ENCODE measurements at regions not wholly inside any gene's neighbourhood (a gene's known extent, or its start where the extent isn't known, plus 50 kb on each side); places are given as distances from the start of the nearest gene placed in this dataset.
A peak's percentile ranks its signal among the peaks of the same experiment; 100 is the strongest.
"Not testable (repeated sequence)": the region's sequence is repeated elsewhere in the genome, so short reads cannot be mapped to it uniquely, and the experiment has no call there.

DNA sequence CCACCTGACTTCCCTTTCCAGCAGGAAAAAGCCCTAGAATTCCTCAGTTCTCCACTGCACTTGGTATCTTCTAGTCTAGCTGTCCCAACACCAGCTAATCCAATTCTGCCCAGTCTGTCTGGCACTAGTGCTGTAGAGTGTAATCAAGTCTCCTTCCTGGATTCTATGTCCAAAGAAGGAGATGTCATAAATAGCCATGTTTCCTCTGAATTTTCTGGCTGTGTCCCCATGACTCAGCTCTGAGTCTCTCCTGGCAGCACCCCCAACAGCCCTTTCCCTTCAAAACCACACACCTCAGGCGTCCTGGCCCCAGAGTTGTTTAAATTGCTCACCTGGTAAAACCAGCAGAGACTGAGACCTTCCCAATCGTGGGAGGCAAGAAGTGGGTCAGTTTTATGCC is 197.2 kb downstream of the GRXCR1 start:
- no peak for DNase-seq (ENCODE audit: low read depth)

DNA sequence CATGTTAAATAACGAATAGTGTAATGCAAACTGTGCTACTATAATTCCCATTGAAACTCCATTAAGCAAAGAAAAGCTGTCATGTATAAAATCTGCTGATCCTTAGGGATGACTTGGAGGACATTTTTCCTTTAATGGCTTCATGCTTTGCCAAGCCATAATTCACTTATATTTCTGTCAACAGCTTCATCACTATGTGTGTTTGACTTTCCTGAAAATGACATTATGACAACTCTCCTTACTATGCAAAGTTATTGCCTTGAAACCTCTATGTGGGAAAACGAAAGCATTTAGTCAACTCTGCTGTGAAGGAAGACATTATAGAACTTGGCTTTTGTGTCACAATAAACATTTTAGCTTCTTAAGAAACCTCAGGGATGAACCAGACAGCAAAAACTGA is 210.5 kb downstream of the GRXCR1 start:
- no peak for DNase-seq (ENCODE audit: low read depth)

DNA sequence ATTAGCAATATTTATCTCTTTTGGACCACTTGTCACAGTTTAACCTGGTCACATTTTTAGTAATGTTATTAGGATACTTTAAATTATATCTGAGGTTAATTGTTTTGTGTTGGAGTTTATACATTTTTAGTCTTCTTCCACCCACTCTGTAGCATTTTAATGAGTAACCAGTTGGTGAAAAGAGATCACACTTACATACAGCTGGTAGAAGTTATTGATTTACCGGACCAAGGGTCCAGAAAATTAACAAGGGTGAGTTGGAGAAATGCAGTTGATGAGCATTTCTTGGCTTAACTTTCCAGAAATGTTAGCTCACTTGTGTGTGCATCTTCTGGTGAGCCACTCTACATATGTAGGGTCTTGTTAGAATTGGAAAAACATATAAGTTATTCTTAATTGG is 219.6 kb downstream of the GRXCR1 start:
- no peak for DNase-seq (ENCODE audit: low read depth)

DNA sequence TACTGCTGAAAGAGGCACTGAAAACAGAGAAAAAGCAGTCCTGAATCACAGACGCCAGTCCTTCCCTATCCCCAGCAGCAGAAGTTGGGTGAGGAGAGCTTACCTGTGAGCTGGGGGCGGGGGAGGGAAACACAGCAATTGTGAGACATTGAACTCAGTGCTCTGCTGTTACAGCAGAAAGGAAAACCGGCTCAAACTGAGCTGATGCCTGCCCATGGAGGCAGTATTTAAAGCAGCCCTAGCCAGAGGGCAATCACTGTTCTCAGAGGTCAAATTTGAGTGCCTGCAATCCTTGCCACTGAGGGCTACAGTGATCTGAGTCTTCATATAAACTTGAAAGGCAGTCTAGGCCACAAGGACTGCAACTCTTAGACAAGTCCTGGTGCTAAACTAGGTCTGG is 220.7 kb downstream of the GRXCR1 start:
- no peak for DNase-seq (ENCODE audit: low read depth)

DNA sequence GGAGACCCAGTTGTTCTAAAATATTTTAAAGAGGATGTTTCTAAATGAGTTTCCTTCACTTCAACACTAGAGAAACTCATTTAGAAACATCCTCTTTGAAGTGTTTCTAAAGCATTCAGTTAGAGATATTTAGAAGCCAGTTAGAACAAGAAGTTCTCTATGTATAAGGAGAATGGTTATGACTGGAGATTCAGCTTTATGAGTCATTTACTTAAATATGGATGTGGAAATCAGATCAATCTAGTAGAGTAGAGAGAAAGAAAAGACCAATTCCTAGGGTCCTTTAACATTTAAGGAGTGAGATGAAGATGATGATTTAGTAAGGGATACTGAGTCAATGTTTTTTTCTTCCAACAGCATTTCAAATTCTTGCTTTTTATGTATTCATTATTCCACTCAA is 234.1 kb downstream of the GRXCR1 start:
- DNase-seq (ENCODE audit: low read depth): no peak

DNA sequence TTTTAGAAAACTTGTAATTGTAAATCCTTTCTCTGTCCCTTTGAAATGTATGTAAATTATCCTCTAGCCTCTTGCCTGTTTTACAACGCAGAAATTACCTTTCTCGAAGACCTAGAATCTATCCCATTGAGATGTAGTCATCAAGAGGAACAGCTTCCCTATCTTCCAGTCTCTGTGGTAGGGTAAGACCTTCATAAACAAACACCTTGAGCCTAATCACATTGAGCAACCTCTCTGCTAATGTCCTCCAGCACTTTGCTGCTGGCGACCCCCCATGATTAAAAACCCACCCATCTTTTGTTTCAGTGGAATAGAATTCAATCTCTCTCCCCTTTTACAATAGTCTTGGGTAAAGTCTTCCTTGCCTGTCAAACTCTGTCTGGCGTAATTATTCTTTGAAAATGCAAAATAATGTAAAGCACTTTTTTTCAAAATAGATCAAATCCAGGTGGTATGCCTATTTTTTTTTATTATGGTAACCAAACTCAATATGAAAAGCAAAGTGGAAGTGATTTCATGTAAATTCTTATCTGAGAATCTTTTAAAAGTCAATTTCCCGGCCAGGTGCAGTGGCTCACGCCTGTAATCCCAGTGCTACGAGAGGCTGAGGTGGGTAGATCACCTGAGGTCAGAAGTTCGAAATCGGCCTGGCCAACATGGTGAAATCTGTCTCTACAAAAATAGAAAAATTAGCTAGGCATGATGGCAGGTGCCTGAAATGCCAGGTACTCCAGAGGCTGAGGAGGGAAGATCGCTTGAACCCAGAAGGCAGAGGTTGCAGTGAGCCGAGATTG is 237.9 kb downstream of the GRXCR1 start:
- no peak for DNase-seq (ENCODE audit: low read depth)

DNA sequence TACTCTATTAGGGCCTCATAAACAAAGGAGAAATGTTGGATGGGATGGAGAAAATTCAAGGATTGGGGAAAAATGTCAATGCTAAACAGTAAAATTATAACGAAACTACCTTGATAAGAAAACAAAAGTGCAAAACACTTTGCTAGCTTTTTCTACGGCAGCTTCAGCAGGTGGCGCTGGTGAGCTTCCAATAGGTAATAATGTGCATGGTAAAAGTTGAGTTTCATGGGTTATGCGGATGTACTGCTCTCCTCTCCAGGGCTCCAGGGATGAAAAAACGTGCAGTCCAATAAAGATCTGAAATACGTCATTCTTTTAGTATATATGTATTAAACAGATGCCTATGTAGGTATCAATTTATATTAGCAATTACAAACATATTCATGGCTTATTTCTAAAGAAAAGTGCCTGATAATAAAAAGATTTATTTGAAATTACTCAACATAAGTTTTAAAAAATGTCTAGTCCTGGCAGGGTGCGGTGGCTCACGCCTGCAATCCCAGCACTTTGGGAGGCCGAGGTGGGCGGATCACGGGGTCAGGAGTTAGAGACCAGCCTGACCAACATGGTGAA is 239.6 kb downstream of the GRXCR1 start:
- peak; percentile 6 for DNase-seq (ENCODE audit: low read depth)

DNA sequence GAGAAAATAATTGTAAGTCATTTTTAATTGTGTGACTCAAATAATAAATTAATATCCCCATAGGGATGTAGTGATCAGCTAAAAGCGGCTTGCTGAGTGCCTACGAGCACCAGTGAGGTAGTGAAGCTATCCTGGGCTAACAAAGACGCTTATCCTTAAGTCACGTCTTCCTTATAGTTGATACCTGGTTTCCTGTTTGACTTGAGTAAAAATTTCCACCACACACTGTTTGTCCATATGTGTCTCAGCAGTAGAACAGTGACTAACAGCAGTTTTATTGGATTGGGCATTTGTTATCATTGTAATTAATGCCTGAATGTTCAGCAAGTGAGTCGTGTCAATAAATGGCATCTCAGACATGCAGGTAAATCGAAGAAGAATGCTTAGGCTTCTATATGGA is 241.1 kb downstream of the GRXCR1 start:
- DNase-seq (ENCODE audit: low read depth): no peak

DNA sequence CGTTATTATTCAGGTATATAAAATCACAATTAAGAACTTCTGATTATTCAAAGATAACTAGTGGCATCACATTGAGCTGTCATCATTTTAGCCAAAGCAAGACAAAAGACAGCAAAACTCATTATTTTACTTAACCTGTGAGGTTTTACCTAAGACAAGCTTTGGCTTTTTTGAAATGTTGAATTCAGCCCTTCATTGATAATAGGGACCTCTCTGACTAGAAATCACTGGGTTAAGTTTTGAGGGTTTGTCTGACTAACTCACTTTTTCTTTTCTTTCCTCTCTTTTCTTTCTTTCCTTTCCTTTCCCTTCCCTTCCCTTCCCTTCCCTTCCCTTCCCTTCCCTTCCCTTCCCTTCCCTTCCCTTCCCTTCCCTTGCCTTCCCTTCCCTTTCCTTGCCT is 244.2 kb downstream of the GRXCR1 start:
- DNase-seq (ENCODE audit: low read depth): no peak

DNA sequence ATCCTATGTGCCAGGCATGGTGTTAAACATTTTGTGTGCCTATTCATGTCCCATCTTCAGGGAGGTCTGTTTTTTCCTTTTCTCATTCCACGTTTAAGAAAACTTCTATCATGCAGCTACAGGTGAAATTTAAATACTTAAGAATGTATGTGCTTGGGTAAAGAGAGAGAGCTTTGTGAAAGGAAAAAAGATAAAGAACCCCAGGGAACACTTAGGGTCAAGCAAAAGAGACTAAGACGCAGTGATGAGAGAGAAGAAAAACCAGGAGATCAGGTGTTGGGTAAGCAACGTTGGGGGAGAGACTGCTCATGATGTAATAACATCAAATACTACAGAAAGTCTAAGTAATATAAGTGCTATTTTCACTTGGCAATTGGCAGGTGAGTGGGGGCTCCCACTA is 253.7 kb downstream of the GRXCR1 start:
- DNase-seq (ENCODE audit: low read depth): no peak

DNA sequence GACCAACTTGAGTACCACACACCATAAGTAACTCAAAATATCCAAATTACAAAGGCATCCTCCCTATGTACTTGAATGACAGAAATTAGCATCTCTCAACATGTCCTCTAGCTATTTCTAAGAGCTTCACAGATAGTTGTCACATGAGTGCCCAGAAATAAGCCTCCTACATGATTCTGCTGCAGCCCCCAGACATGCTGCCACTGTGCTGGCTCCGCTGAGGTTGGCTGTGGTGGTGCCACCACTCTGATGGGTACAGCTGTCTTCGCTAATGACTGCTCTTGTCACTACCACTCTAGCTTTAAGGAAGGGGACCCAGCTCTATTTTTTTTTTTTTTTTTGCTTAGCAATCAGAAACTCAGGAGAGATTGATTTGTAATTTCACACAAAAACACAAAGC is 256.0 kb downstream of the GRXCR1 start:
- no peak for DNase-seq (ENCODE audit: low read depth)

DNA sequence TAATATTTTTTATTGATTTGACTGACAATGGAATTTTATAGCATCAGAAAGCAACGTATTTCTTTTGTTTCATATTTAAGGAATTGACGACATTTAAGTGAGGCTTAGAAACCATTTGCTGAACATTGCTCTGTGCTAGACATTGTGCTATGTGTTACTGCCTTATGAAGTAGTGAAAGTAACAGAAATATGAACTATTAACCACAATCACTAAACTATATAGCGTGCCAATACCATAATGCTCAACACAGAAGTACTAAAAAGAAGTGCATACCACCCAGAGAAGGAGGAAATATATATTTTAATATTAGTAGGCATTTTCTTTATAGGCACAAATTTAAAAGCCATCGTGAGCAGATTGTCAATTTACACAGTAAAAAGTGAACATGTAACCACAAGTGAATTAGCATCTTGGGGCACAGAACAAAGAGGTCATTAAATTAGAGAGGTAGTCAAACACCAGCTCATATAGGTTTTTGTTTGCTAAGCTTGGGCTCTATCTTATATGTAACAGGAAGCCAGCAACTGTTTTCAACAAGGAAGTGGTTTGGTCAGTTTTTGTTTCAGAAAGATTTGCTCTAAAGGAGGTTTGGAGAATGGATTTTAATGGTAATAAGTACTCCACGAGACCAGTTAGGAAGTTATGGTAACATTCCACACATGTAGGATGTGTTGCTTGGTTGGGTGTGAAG is 270.7 kb downstream of the GRXCR1 start:
- DNase-seq (ENCODE audit: low read depth): no peak

DNA sequence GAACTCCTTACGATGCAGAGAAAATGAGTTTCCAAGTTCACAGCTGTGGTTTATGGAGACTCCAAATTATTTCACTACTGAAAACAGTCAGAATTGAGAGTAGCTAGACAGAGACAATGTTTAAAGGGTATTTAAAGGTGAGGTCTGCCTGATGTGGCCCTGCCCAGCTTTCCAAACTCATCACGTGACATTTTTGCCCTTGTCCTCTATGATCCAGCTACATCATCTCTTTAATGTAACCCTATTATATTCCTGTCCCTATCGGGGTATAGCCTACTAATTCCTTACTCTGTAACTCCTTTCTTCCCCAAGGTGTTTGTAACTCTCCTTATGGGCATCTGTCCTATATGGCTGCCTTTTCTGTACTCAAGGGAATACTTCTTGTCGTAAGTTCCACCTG is 297.2 kb downstream of the GRXCR1 start:
- DNase-seq (ENCODE audit: low read depth): no peak

DNA sequence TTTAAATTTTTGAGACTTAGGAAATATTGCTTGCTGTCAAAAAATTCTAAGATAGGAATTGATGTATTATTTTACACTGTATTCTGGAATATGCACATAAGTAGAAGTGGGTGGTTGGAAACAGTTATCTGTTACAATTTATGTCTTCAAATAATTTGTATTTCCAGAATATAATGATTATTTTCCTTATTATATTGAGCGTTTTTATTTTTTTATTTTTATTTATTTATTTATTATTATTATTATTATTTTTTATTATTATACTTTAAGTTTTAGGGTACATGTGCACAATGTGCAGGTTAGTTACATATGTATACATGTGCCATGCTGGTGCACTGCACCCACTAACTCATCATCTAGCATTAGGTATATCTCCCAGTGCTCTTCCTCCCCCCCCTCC is 320.1 kb downstream of the GRXCR1 start:
- DNase-seq (ENCODE audit: low read depth): not testable (repeated sequence)

DNA sequence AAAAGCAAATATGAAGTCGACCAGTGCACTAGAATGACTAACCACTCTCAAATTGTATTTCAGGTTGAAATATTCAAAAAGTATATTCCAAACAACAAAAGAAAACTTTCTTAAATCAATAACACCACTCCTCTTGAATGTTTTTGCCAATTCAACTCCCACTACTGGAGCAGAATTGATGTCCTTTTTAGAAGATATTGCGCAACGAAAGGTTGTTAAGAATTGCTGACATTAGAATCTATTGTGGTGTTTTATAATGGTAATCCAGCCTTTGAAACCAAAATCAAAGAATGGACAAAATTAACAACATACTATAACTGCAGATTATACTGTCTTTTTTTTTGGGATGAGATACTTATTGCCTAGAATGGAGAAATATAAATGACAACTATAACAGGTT is 331.3 kb downstream of the GRXCR1 start:
- DNase-seq (ENCODE audit: low read depth): no peak

DNA sequence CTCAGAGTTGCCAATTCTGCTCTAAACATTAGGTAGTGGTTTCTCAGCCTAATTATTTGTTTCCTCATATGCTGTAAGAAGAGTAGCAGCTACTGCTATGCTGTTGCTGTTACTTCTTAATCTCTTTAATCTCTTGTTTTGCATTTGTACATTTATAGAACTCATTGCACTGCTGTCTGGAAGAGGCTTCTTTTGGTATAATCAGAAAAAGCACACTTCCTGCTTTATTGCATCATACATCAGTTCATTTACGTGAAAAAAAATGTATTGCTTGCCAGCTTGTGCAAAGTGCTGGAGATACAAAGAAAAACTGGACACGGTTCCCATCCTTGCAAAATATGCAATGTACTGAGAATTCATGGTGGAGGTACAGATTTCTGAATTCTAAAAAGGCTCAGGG is 332.0 kb downstream of the GRXCR1 start:
- no peak for DNase-seq (ENCODE audit: low read depth)

DNA sequence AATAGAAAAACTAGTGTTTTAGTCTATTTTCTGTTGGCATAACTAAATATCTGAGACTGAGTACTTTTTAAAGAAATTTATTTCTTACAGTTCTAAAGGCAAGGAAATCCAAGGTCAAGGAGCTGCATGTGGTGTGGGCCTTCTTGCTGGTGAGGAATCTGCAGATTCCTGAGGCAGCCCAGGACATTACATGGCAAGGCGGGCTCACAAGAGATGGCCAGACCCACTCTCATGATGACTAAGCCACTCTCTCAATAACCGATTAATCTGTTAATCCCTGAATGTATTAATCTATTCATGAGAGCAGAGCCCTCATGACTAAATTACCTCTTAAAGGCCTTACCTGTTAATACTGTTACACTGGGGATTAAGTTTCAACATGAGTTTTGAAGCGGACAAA is 340.8 kb downstream of the GRXCR1 start:
- no peak for DNase-seq (ENCODE audit: low read depth)

DNA sequence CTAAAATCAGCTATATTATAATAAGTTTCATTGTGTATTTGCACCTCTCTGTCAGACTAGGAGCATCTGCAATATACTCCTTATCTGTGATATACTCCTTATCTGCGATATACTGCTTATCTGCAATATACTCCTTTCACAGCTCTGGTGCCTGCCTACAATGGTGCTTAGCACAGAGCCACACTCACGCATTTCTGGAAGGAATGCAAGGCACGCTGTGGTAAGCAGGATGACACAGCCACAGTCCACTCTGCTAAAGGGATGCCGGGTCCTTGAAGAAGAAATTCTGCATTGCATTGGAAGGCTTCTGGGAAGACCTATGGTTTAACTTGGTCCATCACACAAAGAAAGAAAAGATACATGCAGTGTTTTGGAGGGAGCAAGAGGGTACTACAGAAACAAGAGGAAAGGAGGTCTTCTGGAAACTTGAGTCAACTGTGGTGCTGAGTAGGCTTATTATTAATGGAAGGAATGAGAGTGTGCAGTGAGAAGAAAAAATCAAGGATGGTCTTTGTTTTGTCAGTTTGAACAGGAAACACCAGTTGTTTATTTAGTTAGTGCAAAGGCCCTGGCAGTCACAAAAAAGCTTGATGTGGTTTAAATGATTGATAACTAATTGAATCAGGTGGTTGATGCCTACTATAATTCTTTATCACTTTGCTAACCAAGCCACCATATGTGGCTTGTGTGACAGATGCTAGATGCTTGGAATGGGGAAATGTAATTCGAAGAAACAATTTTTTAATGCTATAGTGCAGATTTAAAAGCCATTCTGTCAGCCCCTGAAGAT is 342.3 kb downstream of the GRXCR1 start:
- no peak for DNase-seq (ENCODE audit: low read depth)

DNA sequence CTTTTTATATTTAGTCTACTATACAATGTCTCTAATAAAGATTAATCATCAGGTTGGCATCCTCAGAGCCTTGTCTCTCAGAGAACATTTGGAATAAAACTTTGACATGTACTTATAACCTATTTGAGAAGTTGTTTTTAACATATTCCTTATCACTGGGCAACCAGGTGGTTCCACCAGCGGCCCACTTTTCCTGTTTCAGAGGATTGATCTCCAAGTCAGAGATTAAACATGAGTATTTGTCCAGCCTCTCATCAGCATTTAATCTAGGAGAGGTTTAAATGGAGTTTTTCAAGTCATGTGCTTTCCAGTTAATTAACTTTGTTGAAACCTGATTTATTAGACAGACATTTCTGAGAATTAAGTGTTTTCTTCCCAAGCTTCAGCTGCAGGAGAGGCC is 345.5 kb downstream of the GRXCR1 start:
- DNase-seq (ENCODE audit: low read depth): no peak

DNA sequence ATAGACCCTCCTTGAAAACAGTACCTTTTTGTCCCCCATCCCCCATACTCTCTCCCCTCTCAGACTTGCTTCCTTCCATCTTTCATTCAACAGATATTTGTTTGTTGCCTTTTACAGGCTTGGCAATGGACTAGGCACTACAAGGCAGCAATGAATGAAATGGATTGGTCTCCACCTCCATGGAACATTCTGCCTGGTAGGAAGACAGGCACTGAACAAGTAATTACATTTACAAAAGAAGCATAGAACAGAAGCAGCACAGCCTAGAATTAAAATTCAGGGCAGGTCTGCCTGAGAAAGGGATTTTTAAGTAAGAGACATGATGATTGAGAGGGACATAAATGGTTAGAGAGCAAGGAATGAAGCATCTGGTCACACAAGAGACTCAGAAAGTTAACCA is 346.1 kb downstream of the GRXCR1 start:
- DNase-seq (ENCODE audit: low read depth): no peak

DNA sequence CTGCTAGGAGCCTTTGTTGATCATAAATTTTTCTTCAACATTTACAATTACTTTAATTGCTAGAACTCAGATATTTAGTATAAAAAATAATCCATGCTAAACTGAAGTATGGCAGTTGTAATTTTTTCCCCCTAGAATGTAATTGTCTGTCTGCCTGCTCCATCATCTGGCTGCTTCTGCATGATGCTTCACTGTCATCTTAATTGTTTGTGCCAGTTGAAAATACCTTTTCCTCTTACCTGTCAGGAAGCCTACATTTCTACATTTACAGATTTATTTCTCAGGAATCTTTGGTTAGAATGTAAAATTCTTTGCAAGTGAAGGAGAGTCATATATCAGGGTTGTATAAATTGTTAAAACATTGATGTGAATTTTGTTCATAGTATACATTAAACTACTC is 348.6 kb downstream of the GRXCR1 start:
- DNase-seq (ENCODE audit: low read depth): no peak

DNA sequence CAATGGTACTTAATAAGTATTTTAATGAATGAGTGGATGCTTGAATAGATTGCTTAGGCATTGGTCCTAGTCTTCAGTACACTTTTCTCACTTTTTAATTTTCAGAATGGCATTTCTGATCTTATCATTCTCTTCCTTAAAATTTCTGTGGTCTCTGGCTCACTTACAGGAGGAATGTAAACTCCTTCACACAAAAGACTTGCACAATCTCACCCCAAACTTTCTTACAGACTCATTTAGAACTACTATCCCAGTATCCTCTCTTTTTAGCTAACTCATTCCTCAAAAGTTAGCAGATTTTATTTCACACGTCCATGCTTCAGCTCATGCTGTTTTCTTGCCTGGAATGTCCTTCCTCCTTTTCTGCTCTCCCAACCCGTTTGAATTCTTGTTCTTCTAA is 350.1 kb downstream of the GRXCR1 start:
- no peak for DNase-seq (ENCODE audit: low read depth)

Data from activated T-cell treated with anti-CD3 and anti-CD28 coated beads for 24 hours (primary cell).